ENCODE measurements at regions not wholly inside any gene's neighbourhood (a gene's known extent, or its start where the extent isn't known, plus 50 kb on each side); places are given as distances from the start of the nearest gene placed in this dataset.
A peak's percentile ranks its signal among the peaks of the same experiment; 100 is the strongest.

DNA sequence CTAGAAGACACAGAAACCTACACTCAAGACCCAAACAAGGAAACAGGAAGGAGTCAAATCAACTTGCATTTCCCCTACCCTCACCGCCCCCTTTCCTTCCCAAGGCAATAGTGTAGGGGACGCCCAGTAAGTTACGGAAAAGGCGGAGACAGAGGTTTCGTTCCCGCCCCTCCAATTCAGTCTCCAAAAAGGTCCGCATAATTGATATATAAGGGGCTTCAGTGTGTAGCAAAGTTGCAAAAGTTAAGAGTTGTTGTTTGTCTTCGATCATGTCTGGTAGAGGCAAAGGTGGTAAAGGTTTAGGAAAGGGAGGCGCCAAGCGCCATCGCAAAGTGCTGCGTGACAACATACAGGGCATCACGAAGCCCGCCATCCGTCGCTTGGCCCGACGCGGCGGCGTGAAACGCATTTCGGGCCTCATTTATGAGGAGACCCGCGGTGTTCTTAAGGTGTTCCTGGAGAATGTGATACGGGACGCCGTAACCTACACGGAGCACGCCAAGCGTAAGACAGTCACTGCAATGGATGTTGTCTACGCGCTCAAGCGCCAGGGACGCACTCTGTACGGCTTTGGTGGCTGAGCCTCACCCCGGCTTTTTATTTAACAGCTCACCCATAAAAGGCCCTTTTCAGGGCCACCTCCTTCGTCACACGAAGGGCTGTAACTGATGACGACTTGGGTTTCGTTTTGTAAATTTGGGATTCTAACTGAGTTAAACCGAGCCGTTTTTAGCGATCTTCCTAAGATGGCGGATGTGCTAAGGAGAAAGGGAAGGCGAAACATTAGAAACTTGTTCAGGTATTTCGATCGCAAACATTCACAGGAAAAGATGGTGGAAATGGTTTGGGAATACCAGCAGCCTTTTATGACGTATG lies 124.6 kb upstream of the BTN3A2 start:
- H3K4me3 ChIP-seq (ENCODE audit: low read depth, low read length): no peak overlapping the region
- DNase-seq (ENCODE audit: low read depth): no peak
- TF ChIP-seq, protein P1, sequence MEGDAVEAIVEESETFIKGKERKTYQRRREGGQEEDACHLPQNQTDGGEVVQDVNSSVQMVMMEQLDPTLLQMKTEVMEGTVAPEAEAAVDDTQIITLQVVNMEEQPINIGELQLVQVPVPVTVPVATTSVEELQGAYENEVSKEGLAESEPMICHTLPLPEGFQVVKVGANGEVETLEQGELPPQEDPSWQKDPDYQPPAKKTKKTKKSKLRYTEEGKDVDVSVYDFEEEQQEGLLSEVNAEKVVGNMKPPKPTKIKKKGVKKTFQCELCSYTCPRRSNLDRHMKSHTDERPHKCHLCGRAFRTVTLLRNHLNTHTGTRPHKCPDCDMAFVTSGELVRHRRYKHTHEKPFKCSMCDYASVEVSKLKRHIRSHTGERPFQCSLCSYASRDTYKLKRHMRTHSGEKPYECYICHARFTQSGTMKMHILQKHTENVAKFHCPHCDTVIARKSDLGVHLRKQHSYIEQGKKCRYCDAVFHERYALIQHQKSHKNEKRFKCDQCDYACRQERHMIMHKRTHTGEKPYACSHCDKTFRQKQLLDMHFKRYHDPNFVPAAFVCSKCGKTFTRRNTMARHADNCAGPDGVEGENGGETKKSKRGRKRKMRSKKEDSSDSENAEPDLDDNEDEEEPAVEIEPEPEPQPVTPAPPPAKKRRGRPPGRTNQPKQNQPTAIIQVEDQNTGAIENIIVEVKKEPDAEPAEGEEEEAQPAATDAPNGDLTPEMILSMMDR (IDR thresholded peaks at IDR 0.05; ENCODE audit: control insufficient read depth, extremely low read depth, insufficient read depth): no peak

DNA sequence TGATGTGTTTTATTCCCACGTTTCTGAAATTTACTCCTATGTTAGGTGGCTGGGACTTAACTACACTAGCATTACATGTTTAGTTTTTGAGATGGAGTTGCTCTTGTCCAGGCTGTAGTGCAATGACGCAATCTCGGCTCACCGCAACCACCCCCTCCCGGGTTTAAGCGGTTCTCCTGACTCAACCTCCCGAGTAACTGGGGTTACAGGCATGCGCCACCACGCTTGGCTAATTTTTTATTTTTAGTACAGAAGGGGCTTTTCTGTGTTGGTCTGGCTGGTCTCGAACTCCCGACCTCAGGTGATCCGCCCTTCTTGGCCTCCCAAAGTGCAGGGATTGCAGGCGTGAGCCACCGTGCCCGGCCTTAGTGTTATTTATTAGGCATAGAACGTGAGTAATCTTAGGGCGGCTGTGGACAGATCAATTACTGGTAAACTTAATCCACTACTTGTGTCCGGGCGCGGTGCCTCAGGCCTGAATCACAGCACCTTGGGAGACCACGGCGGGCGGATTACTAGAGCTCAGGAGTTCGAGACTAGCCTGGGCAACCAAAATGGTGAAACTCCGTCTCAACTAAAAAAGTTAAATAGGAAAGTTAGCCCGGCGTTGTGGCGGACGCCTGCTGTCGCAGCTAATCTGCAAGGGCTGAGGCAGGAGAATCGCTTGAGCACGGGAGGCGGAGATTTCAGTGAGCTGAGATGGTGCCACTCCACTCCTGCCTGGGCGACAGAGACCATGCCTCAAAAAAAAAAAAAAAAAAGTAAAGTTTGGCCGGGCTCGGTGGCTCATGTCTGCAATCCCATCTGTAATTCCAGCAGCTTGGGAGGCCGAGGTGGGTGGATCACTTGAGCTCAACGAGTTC lies 123.7 kb upstream of the BTN3A2 start:
- DNase-seq (ENCODE audit: low read depth): no peak
- TF ChIP-seq, protein P1 (IDR thresholded peaks at IDR 0.05; ENCODE audit: control insufficient read depth, extremely low read depth, insufficient read depth): no peak
- no peak overlapping the region for H3K4me3 ChIP-seq (ENCODE audit: low read depth, low read length)

DNA sequence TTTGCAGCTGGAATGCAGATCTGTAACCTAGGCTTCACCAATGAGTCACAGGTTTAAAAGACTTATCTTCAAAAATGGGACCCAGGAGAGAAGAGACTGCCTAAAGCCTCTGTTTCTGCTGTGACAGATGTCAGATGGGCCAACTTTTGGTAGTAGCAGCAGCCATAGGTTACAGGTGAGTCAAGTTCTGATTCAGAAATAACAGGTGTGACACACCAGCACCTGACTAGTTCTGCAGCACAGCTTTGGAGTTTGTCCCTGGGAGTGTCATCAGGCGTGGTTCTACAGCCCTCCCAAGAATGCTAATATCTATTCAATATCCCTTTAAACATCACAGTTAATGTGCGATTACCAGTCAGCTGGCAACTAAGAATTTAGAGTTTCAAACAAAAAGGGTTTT lies 121.9 kb upstream of the BTN3A2 start:
- DNase-seq (ENCODE audit: low read depth): no peak
- H3K4me3 ChIP-seq (ENCODE audit: low read depth, low read length): no peak overlapping the region
- TF ChIP-seq, protein P1 (IDR thresholded peaks at IDR 0.05; ENCODE audit: control insufficient read depth, extremely low read depth, insufficient read depth): no peak

DNA sequence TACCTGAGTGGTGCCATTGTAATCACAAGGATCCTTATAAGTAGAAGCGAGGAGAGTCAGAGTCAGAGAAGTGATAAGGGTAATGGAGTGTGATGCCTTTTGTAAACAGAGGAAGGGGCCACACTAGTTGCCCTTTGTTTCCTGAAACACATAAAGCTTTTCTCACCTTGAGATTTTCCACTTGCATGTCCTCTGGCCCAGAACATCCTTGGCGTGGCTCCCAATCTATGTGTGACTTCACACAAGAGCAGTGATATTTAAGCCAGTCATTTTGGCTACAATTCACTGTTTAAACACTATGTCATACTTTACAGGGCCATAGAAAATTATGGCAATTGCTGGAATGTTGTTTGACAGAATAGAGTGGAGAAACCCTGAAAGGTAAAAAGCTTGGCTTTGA lies 121.2 kb upstream of the BTN3A2 start:
- TF ChIP-seq, protein P1 (IDR thresholded peaks at IDR 0.05; ENCODE audit: control insufficient read depth, extremely low read depth, insufficient read depth): no peak
- DNase-seq (ENCODE audit: low read depth): peak; percentile 67
- H3K4me3 ChIP-seq (ENCODE audit: low read depth, low read length): no peak overlapping the region

DNA sequence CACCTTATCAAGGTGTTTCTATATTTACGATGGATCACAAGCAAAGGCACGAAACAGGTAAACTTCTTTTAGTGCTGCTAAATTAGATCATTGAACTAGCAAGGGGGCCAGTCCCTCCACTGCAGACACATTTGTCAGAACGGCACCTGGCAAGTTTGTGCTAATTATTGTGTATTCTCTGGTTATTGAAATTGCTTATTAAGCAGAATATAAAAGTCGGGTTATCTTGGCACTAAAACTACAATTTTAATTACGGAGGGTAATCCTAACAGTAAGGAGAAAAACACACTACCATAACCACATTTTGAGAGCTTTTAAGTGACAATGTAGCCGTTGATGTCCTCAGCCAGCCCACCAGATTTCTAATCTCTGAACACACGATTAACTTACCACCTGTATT lies 118.9 kb upstream of the BTN3A2 start:
- DNase-seq (ENCODE audit: low read depth): no peak
- no peak overlapping the region for H3K4me3 ChIP-seq (ENCODE audit: low read depth, low read length)
- TF ChIP-seq, protein P1 (IDR thresholded peaks at IDR 0.05; ENCODE audit: control insufficient read depth, extremely low read depth, insufficient read depth): no peak

DNA sequence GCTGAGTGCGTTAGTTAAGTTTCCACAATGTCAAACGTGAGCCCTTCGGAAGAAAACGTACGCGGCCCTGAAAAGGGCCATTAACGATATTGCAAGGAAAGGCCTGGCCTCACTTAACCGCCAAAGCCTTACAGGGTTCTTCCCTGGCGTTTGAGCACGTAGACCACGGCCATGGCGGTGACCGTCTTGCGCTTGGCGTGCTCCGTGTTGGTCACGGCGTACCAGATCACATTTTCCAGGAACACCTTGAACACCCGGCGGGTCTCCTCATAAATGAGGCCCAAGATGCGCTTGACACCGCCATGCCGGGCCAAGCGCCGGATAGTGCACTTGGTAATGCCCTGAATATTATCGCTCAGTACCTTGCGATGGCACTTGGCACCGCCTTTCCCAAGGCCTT lies 118.4 kb upstream of the BTN3A2 start:
- no peak for DNase-seq (ENCODE audit: low read depth)
- TF ChIP-seq, protein P1 (IDR thresholded peaks at IDR 0.05; ENCODE audit: control insufficient read depth, extremely low read depth, insufficient read depth): no peak
- H3K4me3 ChIP-seq (ENCODE audit: low read depth, low read length): no peak overlapping the region

Measured in LNCaP clone FGC (cell line).